AG09309 (cell line): ENCODE measurements at regions not wholly inside any gene's neighbourhood (a gene's known extent, or its start where the extent isn't known, plus 50 kb on each side); places are given as distances from the start of the nearest gene placed in this dataset.

Experiments
- DNase-seq: peaks from one replicate; pipeline ENCODE4 v3.0.0-alpha.2; 2010; ENCODE audit warnings: low read depth
- H3K4me3 ChIP-seq: 2 replicates; pipeline ENCODE4 v1.5.1; 2011; ENCODE audit warnings: mild to moderate bottlenecking, low read depth, low read length, moderate library complexity; ENCODE audit not compliant: control insufficient read depth
- TF ChIP-seq, protein P1 (sequence below): IDR thresholded peaks from 2 replicates; pipeline ENCODE4 v1.5.1; 2011; ENCODE audit warnings: mild to moderate bottlenecking, low read depth, low read length, inconsistent platforms; ENCODE audit not compliant: insufficient read depth, control insufficient read depth; ENCODE audit errors: missing control alignments

DNA sequence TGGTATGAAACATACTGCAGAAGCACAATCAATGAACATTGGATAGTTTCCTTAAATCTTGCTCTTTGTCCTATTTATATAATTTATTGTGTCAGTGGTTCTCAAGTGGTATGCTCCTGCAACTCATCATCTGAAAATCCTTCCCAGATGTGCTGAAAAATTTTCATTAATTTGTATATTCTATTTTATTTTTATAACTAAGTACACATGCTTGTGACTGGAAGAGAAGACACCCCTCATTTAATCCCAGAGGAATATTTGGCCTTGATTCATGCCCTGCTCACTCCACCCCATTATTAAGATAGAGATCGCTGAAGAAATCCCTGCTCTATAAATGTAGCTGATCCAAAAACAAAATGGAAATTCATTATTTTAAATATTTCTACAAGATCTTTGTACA lies 870.5 kb upstream of the CXADR start:
- TF ChIP-seq, protein P1, sequence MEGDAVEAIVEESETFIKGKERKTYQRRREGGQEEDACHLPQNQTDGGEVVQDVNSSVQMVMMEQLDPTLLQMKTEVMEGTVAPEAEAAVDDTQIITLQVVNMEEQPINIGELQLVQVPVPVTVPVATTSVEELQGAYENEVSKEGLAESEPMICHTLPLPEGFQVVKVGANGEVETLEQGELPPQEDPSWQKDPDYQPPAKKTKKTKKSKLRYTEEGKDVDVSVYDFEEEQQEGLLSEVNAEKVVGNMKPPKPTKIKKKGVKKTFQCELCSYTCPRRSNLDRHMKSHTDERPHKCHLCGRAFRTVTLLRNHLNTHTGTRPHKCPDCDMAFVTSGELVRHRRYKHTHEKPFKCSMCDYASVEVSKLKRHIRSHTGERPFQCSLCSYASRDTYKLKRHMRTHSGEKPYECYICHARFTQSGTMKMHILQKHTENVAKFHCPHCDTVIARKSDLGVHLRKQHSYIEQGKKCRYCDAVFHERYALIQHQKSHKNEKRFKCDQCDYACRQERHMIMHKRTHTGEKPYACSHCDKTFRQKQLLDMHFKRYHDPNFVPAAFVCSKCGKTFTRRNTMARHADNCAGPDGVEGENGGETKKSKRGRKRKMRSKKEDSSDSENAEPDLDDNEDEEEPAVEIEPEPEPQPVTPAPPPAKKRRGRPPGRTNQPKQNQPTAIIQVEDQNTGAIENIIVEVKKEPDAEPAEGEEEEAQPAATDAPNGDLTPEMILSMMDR: no peak
- no peak for DNase-seq

DNA sequence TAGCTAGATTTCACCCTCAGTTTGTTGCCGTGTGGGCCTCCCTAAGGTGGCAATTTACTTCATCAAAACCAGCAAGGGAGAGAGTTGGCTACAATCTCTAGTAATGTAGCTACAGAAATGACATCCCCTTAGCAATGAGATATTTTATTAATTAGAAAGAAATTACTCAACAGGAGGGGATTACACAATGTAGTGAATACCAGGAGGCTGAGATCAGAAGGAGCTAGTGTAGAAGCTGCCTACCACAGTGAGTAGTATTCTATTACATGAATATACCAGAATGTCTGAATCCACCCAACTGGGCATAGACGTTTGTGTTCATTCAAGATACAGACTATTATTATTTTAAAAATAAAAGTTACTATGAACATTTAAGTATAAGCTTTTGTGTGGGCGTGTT lies 868.2 kb upstream of the CXADR start:
- peak; percentile 7 for DNase-seq
- H3K4me3 ChIP-seq: no peak overlapping the region
- TF ChIP-seq, protein P1: no peak

More for the DNA sequence above, 870.5 kb upstream of the CXADR start:
- no peak overlapping the region for H3K4me3 ChIP-seq

DNA sequence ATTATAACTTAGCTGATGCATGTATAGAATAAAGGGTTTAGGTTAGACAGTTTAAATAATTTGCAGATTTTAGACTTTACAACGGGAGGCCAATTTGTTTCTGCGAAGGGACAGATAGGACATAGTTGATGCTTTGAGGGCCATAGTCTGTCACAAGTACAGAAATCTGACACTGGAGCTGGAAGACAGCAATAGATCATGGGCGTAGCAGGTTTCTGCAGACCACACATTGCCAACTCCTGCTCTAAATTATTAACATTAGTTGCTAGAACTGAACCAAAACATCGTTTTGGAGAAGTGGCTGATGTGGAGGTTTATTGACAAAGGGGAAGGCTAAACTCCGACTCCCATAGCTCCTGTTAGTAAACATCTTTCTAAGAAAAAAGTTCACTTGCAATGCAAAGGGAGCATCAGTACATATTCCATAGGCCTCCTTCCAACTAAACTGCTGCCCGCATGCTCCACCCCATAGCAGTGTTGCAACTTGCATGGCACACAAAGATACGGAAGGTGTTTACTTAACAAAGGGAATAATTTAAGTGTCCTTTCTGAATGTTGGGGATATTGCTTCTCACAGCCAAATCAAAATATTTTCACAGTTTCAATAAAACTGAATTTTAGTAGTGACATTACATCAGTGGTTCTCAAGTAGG lies 862.0 kb upstream of the CXADR start:
- TF ChIP-seq, protein P1: no peak
- DNase-seq: no peak
- no peak overlapping the region for H3K4me3 ChIP-seq

DNA sequence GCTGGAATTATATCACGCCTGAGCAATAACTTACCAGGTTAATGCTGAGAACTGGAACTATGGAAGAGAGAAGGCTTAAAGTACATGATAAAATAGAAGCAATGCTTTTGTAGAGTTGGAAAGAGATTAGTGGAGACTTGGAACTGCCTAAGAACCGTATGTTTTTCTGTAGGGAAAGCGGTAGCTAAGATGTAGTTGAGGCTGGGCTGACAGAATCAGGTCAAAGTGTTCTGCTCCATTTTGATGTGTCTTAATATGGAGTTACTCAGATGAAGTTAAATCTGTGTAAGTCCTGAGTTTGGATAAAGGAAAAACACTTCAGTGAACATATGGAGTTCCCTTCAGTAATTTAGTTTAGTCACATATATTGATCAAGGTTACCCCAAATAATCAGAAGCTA lies 860.9 kb upstream of the CXADR start:
- TF ChIP-seq, protein P1: no peak
- H3K4me3 ChIP-seq: no peak overlapping the region
- no peak for DNase-seq

DNA sequence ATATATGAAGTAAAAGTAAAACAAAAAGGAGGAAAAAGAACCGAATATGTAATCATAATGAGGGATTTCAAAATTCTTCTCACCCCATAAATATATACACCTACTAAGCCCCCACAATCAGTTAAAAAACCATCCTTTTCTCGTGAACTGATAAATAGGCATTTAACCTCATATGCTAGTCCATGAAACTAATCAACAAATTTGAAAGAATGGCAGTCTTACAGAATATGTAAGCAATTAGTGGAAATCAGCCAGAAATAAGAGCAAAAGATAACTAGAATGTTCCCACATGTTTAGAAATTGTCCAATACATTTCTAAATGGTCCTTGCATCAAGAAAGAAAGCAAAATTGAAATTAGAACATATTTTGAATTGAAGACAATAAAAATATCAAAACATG lies 849.4 kb upstream of the CXADR start:
- no peak overlapping the region for H3K4me3 ChIP-seq
- TF ChIP-seq, protein P1: no peak
- no peak for DNase-seq

DNA sequence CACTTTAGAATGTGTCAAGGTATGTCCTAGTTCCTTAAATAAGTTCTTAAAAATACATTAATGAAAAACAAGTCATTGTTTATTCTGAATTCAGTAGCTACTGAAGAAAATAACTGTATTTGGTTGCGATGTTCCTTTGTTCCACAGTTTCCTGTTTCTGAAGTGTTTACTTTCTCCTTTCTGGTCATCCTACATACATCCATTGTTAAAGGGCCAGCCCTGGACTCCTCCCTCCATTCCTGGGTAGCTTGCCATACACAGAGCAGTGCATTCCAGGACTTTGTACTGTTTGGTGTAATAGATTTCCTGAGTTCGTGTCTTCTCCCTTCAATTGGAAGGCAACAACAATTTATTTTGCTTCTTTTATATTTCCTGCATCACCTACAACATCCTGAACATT lies 845.4 kb upstream of the CXADR start:
- DNase-seq: no peak
- TF ChIP-seq, protein P1: no peak
- no peak overlapping the region for H3K4me3 ChIP-seq
